A673 (cell line): ENCODE measurements at regions not wholly inside any gene's neighbourhood (a gene's known extent, or its start where the extent isn't known, plus 50 kb on each side); places are given as distances from the start of the nearest gene placed in this dataset.

Experiments used
- CTCF ChIP-seq: fragments of 300-800, 200-600 bp; sonication (generic); conservative IDR thresholded peaks from 2 replicates; pipeline ENCODE4 v1.5.1; 2017; ENCODE audit warnings: low read depth, mild to moderate bottlenecking, antibody characterized with exemption, low read length, moderate library complexity, mixed read lengths
- EZH2 ChIP-seq: fragments of 200-600 bp; sonication (generic); IDR thresholded peaks from 2 replicates; pipeline ENCODE4 v1.6.1; 2017; ENCODE audit warnings: borderline replicate concordance, low read depth, mild to moderate bottlenecking, mixed read lengths, antibody characterized with exemption, low read length; ENCODE audit not compliant: poor library complexity, severe bottlenecking

GRCh38 chr7:109951565-109951928 lies 1139.4 kb upstream of the LRRN3 start:
- TF ChIP-seq CTCF, result no peak
- TF ChIP-seq EZH2, result no peak
